ENCODE measurements at regions not wholly inside any gene's neighbourhood (a gene's known extent, or its start where the extent isn't known, plus 50 kb on each side); places are given as distances from the start of the nearest gene placed in this dataset.

- Histone ChIP-seq H3K9me3 (ENCODE audit: insufficient read depth, low read length) (peaks cover 11% of the 10 kb centered on the region; the same call in 1 of the 2 replicates), H3K36me3 (ENCODE audit: insufficient read depth, insufficient read length, low read length) (no peaks in the 10 kb centered on the region), H3K27me3 (ENCODE audit: insufficient read depth, insufficient read length) (no peaks in the 10 kb centered on the region), H3K4me3 (ENCODE audit: insufficient read length, low read depth) (no peak overlapping the region), H3K9ac (ENCODE audit: insufficient read length, low read depth) (no peak overlapping the region), H3K4me1 (ENCODE audit: insufficient read depth, insufficient read length) (no peaks in the 10 kb centered on the region)
- TF ChIP-seq ZNF274 (IDR thresholded peaks at IDR 0.05; ENCODE audit: low read depth, low read length), result no peak
- TF ChIP-seq YY1 (IDR thresholded peaks at IDR 0.05; ENCODE audit: insufficient read depth, insufficient read length), result no peak
- TF ChIP-seq SUZ12 (IDR thresholded peaks at IDR 0.05; ENCODE audit: extremely low read depth, insufficient read depth, insufficient read length), result no peak
- no peak for DNase-seq (ENCODE audit: low read depth, low spot score)
These were observed 310.2 kb upstream of the AJAP1 start for GRCh38 chr1:4344065-4344732.

- Histone ChIP-seq H3K27me3 (ENCODE audit: insufficient read depth, insufficient read length) (no peaks in the 10 kb centered on the region), H3K9ac (ENCODE audit: insufficient read length, low read depth) (no peak overlapping the region), H3K9me3 (ENCODE audit: insufficient read depth, low read length) (peaks cover 11% of the 10 kb centered on the region; the same call in 1 of the 2 replicates), H3K4me3 (ENCODE audit: insufficient read length, low read depth) (no peak overlapping the region), H3K4me1 (ENCODE audit: insufficient read depth, insufficient read length) (no peaks in the 10 kb centered on the region), H3K36me3 (ENCODE audit: insufficient read depth, insufficient read length, low read length) (no peaks in the 10 kb centered on the region)
- no peak for DNase-seq (ENCODE audit: low read depth, low spot score)
- TF ChIP-seq YY1 (IDR thresholded peaks at IDR 0.05; ENCODE audit: insufficient read depth, insufficient read length), result no peak
- no peak for TF ChIP-seq SUZ12 (IDR thresholded peaks at IDR 0.05; ENCODE audit: extremely low read depth, insufficient read depth, insufficient read length)
- TF ChIP-seq ZNF274 (IDR thresholded peaks at IDR 0.05; ENCODE audit: low read depth, low read length), result no peak
These were observed 309.3 kb upstream of the AJAP1 start for GRCh38 chr1:4345094-4345493.

- no peaks in the 10 kb centered on the region for H3K4me1 ChIP-seq (ENCODE audit: insufficient read depth, insufficient read length)
- no peak overlapping the region for H3K4me3 ChIP-seq (ENCODE audit: insufficient read length, low read depth)
- TF ChIP-seq SUZ12 (IDR thresholded peaks at IDR 0.05; ENCODE audit: extremely low read depth, insufficient read depth, insufficient read length) (no peak), ZNF274 (IDR thresholded peaks at IDR 0.05; ENCODE audit: low read depth, low read length) (no peak), YY1 (IDR thresholded peaks at IDR 0.05; ENCODE audit: insufficient read depth, insufficient read length) (no peak)
- H3K9ac ChIP-seq (ENCODE audit: insufficient read length, low read depth), result no peak overlapping the region
- peaks cover 1% of the 10 kb centered on the region; the same call in 1 of the 2 replicates for H3K9me3 ChIP-seq (ENCODE audit: insufficient read depth, low read length)
- no peak for DNase-seq (ENCODE audit: low read depth, low spot score)
- H3K27me3 ChIP-seq (ENCODE audit: insufficient read depth, insufficient read length), result no peaks in the 10 kb centered on the region
- H3K36me3 ChIP-seq (ENCODE audit: insufficient read depth, insufficient read length, low read length), result no peaks in the 10 kb centered on the region
These were observed 308.3 kb upstream of the AJAP1 start for GRCh38 chr1:4346131-4346530.

GRCh38 chr1:4351453-4351852 lies 303.0 kb upstream of the AJAP1 start:
- Histone ChIP-seq H3K4me1 (ENCODE audit: insufficient read depth, insufficient read length) (no peaks in the 10 kb centered on the region), H3K9ac (ENCODE audit: insufficient read length, low read depth) (no peak overlapping the region), H3K36me3 (ENCODE audit: insufficient read depth, insufficient read length, low read length) (no peaks in the 10 kb centered on the region), H3K27me3 (ENCODE audit: insufficient read depth, insufficient read length) (no peaks in the 10 kb centered on the region), H3K4me3 (ENCODE audit: insufficient read length, low read depth) (no peak overlapping the region), H3K9me3 (ENCODE audit: insufficient read depth, low read length) (no peaks in the 10 kb centered on the region)
- TF ChIP-seq ZNF274 (IDR thresholded peaks at IDR 0.05; ENCODE audit: low read depth, low read length) (no peak), YY1 (IDR thresholded peaks at IDR 0.05; ENCODE audit: insufficient read depth, insufficient read length) (no peak), SUZ12 (IDR thresholded peaks at IDR 0.05; ENCODE audit: extremely low read depth, insufficient read depth, insufficient read length) (no peak)
- no peak for DNase-seq (ENCODE audit: low read depth, low spot score)

- Histone ChIP-seq H3K9ac (ENCODE audit: insufficient read length, low read depth) (no peak overlapping the region), H3K36me3 (ENCODE audit: insufficient read depth, insufficient read length, low read length) (no peaks in the 10 kb centered on the region), H3K4me3 (ENCODE audit: insufficient read length, low read depth) (no peak overlapping the region), H3K9me3 (ENCODE audit: insufficient read depth, low read length) (no peaks in the 10 kb centered on the region), H3K4me1 (ENCODE audit: insufficient read depth, insufficient read length) (no peaks in the 10 kb centered on the region), H3K27me3 (ENCODE audit: insufficient read depth, insufficient read length) (no peaks in the 10 kb centered on the region)
- TF ChIP-seq ZNF274 (IDR thresholded peaks at IDR 0.05; ENCODE audit: low read depth, low read length) (no peak), SUZ12 (IDR thresholded peaks at IDR 0.05; ENCODE audit: extremely low read depth, insufficient read depth, insufficient read length) (no peak), YY1 (IDR thresholded peaks at IDR 0.05; ENCODE audit: insufficient read depth, insufficient read length) (no peak)
- no peak for DNase-seq (ENCODE audit: low read depth, low spot score)
These were observed 301.1 kb upstream of the AJAP1 start for GRCh38 chr1:4353090-4353856.

GRCh38 chr1:4355839-4356238 lies 298.6 kb upstream of the AJAP1 start:
- Histone ChIP-seq H3K27me3 (ENCODE audit: insufficient read depth, insufficient read length) (no peaks in the 10 kb centered on the region), H3K36me3 (ENCODE audit: insufficient read depth, insufficient read length, low read length) (no peaks in the 10 kb centered on the region), H3K9ac (ENCODE audit: insufficient read length, low read depth) (no peak overlapping the region), H3K4me3 (ENCODE audit: insufficient read length, low read depth) (no peak overlapping the region), H3K4me1 (ENCODE audit: insufficient read depth, insufficient read length) (no peaks in the 10 kb centered on the region), H3K9me3 (ENCODE audit: insufficient read depth, low read length) (no peaks in the 10 kb centered on the region)
- no peak for DNase-seq (ENCODE audit: low read depth, low spot score)
- no peak for TF ChIP-seq SUZ12 (IDR thresholded peaks at IDR 0.05; ENCODE audit: extremely low read depth, insufficient read depth, insufficient read length)
- no peak for TF ChIP-seq ZNF274 (IDR thresholded peaks at IDR 0.05; ENCODE audit: low read depth, low read length)

GRCh38 chr1:4362314-4363044 lies 291.9 kb upstream of the AJAP1 start:
- Histone ChIP-seq H3K4me1 (ENCODE audit: insufficient read depth, insufficient read length) (no peaks in the 10 kb centered on the region), H3K9ac (ENCODE audit: insufficient read length, low read depth) (no peak overlapping the region), H3K36me3 (ENCODE audit: insufficient read depth, insufficient read length, low read length) (no peaks in the 10 kb centered on the region), H3K4me3 (ENCODE audit: insufficient read length, low read depth) (no peak overlapping the region), H3K27me3 (ENCODE audit: insufficient read depth, insufficient read length) (no peaks in the 10 kb centered on the region), H3K9me3 (ENCODE audit: insufficient read depth, low read length) (no peaks in the 10 kb centered on the region; the same call in 1 of the 2 replicates)
- no peak for TF ChIP-seq ZNF274 (IDR thresholded peaks at IDR 0.05; ENCODE audit: low read depth, low read length)
- TF ChIP-seq SUZ12 (IDR thresholded peaks at IDR 0.05; ENCODE audit: extremely low read depth, insufficient read depth, insufficient read length), result no peak
- no peak for TF ChIP-seq YY1 (IDR thresholded peaks at IDR 0.05; ENCODE audit: insufficient read depth, insufficient read length)
- no peak for DNase-seq (ENCODE audit: low read depth, low spot score)

All from NT2/D1 (cell line).